Calu3 (cell line): ENCODE measurements at regions not wholly inside any gene's neighbourhood (a gene's known extent, or its start where the extent isn't known, plus 50 kb on each side); places are given as distances from the start of the nearest gene placed in this dataset.

Source experiments
- BruUV-seq: library from RNA; stranded (reverse); fragments of 400-500 nt; replicated peaks from 2 replicates; lab custom pipeline; 2021; lab: Mats Ljungman, UMichigan
- CTCF ChIA-PET: fragments of 300-600 bp; sonication (Branson Sonifier 250); formaldehyde crosslinking; loops from one replicate; lab custom pipeline; 2022; ENCODE audit warnings: antibody characterized with exemption; lab: Charles Lee
- DNase-seq: peaks from one replicate; pipeline ENCODE4 v3.0.0; 2022
- H3K27ac Mint-ChIP-seq: one replicate; pipeline ENCODE4 v1.8.0; 2022; ENCODE audit warnings: mixed read lengths; ENCODE audit not compliant: unreplicated experiment
- H3K27me3 Mint-ChIP-seq: one replicate; pipeline ENCODE4 v1.8.0; 2022; ENCODE audit warnings: mixed read lengths; ENCODE audit not compliant: unreplicated experiment
- H3K36me3 Mint-ChIP-seq: one replicate; pipeline ENCODE4 v1.8.0; 2022; ENCODE audit warnings: mild to moderate bottlenecking, moderate library complexity, mixed read lengths; ENCODE audit not compliant: insufficient read depth, unreplicated experiment
- H3K4me1 Mint-ChIP-seq: one replicate; pipeline ENCODE4 v1.8.0; 2022; ENCODE audit warnings: mild to moderate bottlenecking, low read depth, mixed read lengths; ENCODE audit not compliant: unreplicated experiment
- H3K4me3 Mint-ChIP-seq: one replicate; pipeline ENCODE4 v1.8.0; 2022; ENCODE audit warnings: mild to moderate bottlenecking, low read depth, moderate library complexity, mixed read lengths; ENCODE audit not compliant: unreplicated experiment
- H3K9me3 Mint-ChIP-seq: one replicate; pipeline ENCODE4 v1.8.0; 2022; ENCODE audit warnings: low read depth, mixed read lengths; ENCODE audit not compliant: unreplicated experiment
- CTCF ChIP-seq: fragments of 200-600 bp; IDR thresholded peaks from one replicate; pipeline ENCODE4 v1.8.0; 2022; ENCODE audit warnings: antibody characterized with exemption; ENCODE audit not compliant: unreplicated experiment
- intact Hi-C: fragments of 100-400 bp; cut with micrococcal nuclease; formaldehyde crosslinking; loops from one replicate; pipeline ENCODE4 v1.10.0; 2022; ENCODE audit not compliant: unreplicated experiment

DNA sequence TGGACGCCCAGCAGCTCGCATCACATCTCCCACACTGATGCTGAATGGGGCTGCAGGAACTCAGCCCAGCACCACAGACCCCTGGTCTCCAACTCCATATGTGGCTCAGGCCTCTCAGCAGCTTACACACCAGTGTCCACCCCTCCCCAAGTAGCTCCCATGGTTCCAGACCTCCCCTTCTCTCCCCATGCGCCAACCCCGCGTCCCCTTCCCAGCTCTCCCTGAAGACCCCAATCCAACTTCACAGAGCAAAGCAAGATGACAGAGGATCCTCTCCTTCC lies 188.9 kb downstream of the SH3BP4 start:
- Mint-ChIP-seq H3K9me3 (no peaks in the 10 kb centered on the region), H3K4me1 (peaks cover 16% of the 10 kb centered on the region), H3K36me3 (no peaks in the 10 kb centered on the region), H3K27ac (no peak overlapping the region), H3K27me3 (peaks cover 28% of the 10 kb centered on the region), H3K4me3 (no peak overlapping the region)
- intact Hi-C loops, result loop anchor here (10.0 kb wide), 1 partner anchor 124 kb away; no protein-coding TSS in a partner anchor
- DNase-seq, result no peak
- CTCF ChIA-PET, result no interaction called here
- no peak for TF ChIP-seq CTCF
- BruUV-seq, result no TSS peak

GRCh38 chr2:235141411-235142128 lies 189.8 kb downstream of the SH3BP4 start:
- H3K4me1 Mint-ChIP-seq, result peaks cover 12% of the 10 kb centered on the region
- no peak for TF ChIP-seq CTCF
- no peak overlapping the region for H3K4me3 Mint-ChIP-seq
- H3K27ac Mint-ChIP-seq, result no peak overlapping the region
- intact Hi-C loops, result loop anchor here (10.0 kb wide), 1 partner anchor 123 kb away; no protein-coding TSS in a partner anchor
- BruUV-seq, result no TSS peak
- CTCF ChIA-PET, result interaction anchor here (0.6 to 1.0 kb wide), 2 partner anchors 13 to 223 kb away, joined by 3 to 4 read pairs; no protein-coding TSS in a partner anchor
- H3K9me3 Mint-ChIP-seq, result no peaks in the 10 kb centered on the region
- H3K36me3 Mint-ChIP-seq, result no peaks in the 10 kb centered on the region
- DNase-seq, result no peak
- H3K27me3 Mint-ChIP-seq, result peaks cover 31% of the 10 kb centered on the region

DNA sequence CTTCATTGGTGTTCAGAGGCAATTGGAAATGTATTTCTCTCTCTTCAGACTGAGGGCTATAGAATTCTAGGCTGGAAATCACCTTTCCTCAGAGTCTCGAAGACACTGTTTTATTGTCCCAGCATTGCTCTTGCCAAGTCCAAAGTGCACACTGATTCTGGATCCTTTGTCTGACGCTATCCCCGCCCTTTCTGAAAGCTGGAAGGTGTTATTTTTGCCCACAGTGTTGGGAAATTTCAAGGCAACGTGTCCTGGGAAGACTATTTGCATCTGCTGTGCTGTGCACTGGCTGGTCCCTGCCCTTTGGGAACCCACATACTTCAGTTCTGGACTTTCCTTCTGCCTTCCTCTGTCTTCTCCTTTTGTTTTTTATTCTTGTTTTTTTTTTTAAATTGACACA lies 190.8 kb downstream of the SH3BP4 start:
- no peaks in the 10 kb centered on the region for H3K9me3 Mint-ChIP-seq
- BruUV-seq, result no TSS peak
- H3K4me3 Mint-ChIP-seq, result no peak overlapping the region
- peaks cover 12% of the 10 kb centered on the region for H3K4me1 Mint-ChIP-seq
- DNase-seq, result peak; percentile 17
- no peak overlapping the region for H3K27ac Mint-ChIP-seq
- no peaks in the 10 kb centered on the region for H3K36me3 Mint-ChIP-seq
- CTCF ChIA-PET, result interaction anchor here (0.6 to 1.0 kb wide), 4 partner anchors 14 to 1095 kb away, joined by 3 to 4 read pairs (median 4); no protein-coding TSS in a partner anchor
- peaks cover 36% of the 10 kb centered on the region for H3K27me3 Mint-ChIP-seq
- intact Hi-C loops, result loop anchor here (10.0 kb wide), 1 partner anchor 122 kb away; no protein-coding TSS in a partner anchor
- TF ChIP-seq CTCF, result no peak

GRCh38 chr2:235143789-235144188 lies 192.0 kb downstream of the SH3BP4 start:
- no TSS peak for BruUV-seq
- no peak for DNase-seq
- TF ChIP-seq CTCF, result no peak
- peaks cover 45% of the 10 kb centered on the region for H3K27me3 Mint-ChIP-seq
- H3K4me3 Mint-ChIP-seq, result no peak overlapping the region
- intact Hi-C loops, result loop anchor here (10.0 kb wide), 1 partner anchor 121 kb away; no protein-coding TSS in a partner anchor
- H3K9me3 Mint-ChIP-seq, result no peaks in the 10 kb centered on the region
- H3K36me3 Mint-ChIP-seq, result no peaks in the 10 kb centered on the region
- CTCF ChIA-PET, result no interaction called here
- no peak overlapping the region for H3K27ac Mint-ChIP-seq
- H3K4me1 Mint-ChIP-seq, result peaks cover 12% of the 10 kb centered on the region
